Ovary (tissue), 7 donors: ENCODE measurements at regions not wholly inside any gene's neighbourhood (a gene's known extent, or its start where the extent isn't known, plus 50 kb on each side); places are given as distances from the start of the nearest gene placed in this dataset.

Experiments
- DNase-seq, 5 donors: peaks; one replicate each; pipeline ENCODE4 v3.0.0-alpha.2; 2019 to 2020
- H3K27ac ChIP-seq, 2 donors: fragments of 200-600 bp; one replicate each; pipeline versions ENCODE4 v1.5.1 to v1.8.0; 2019 to 2022
- H3K27me3 ChIP-seq: fragments of 200-600 bp; one replicate; pipeline ENCODE4 v1.8.0; 2022
- H3K36me3 ChIP-seq: fragments of 200-600 bp; sonication (generic); one replicate; pipeline ENCODE4 v1.5.1; 2019
- H3K4me1 ChIP-seq: one replicate; pipeline ENCODE4 v1.8.1; 2013; ENCODE audit warnings: mild to moderate bottlenecking, moderate library complexity; ENCODE audit not compliant: insufficient read depth
- H3K4me3 ChIP-seq: fragments of 200-600 bp; sonication (generic); one replicate; pipeline ENCODE4 v1.5.1; 2017
- H3K9me3 ChIP-seq, 2 donors: fragments of 200-600 bp in 1 of 2; sonication (generic) in 1 of 2; one replicate each; pipeline versions ENCODE4 v1.5.1 to v1.8.1; 2013 to 2019; ENCODE audit warnings: mild to moderate bottlenecking in 1 of 2, moderate library complexity in 1 of 2
- CTCF ChIP-seq, 3 donors: fragments of 450-650 bp in 2 of 3; fragments of 200-600 bp in 1 of 3; IDR thresholded peaks; one replicate each; pipeline versions ENCODE4 v1.5.1 to v1.8.0; 2016 to 2022; ENCODE audit warnings: antibody characterized with exemption in 3 of 3, mild to moderate bottlenecking in 1 of 3
- EP300 ChIP-seq: sonication (generic); formaldehyde crosslinking; IDR thresholded peaks from one replicate; pipeline ENCODE4 v1.6.1; 2017; ENCODE audit warnings: antibody characterized with exemption
- POLR2A ChIP-seq: fragments of 450-650 bp; IDR thresholded peaks from one replicate; pipeline ENCODE4 v1.6.1; 2017; ENCODE audit warnings: antibody characterized with exemption, mild to moderate bottlenecking, moderate library complexity
- WGBS, 3 donors: extraction: QIAGEN DNeasy Blood & Tissue Kit in 1 of 3; methylation state at CpG; one replicate each; pipeline versions ENCODE4 v1.1.5 to v1.1.7; 2013 to 2017; 5-methylcytosine and 5-hydroxymethylcytosine counted together
- intact Hi-C, 4 donors: fragments of 100-400 bp; cut with DNase I; formaldehyde crosslinking; loops; one replicate each; pipeline versions ENCODE4 v1.11.0 to v1.15.1; 2022 to 2023
- donor health status: DM: no; HTN: no; CAD: no; lungs with moderate emphysema.
- donor health status: DM: no; HTN: no; CAD: no.
- donor health status: Bipolar disorder and iron deficiency.
- donor health status: DM: no; HTN: no; CAD: no.
- donor health status: DM: yes; HTN: yes; CAD: no.

- Histone ChIP-seq H3K9me3 (no peaks in the 10 kb centered on the region), H3K36me3 (no peaks in the 10 kb centered on the region), H3K27me3 (no peaks in the 10 kb centered on the region), H3K4me3 (no peak overlapping the region), H3K4me1 (no peaks in the 10 kb centered on the region), H3K27ac (no peak overlapping the region)
- intact Hi-C loops: no loop called here
- DNase-seq: no peak
- 62 to 75% (median 71%) methylated on average over 1 of the region's 1 CpG for WGBS, 3 donors
- TF ChIP-seq POLR2A: no peak
- no peak for TF ChIP-seq CTCF (IDR thresholded peaks at IDR 0.05)
- no peak for TF ChIP-seq EP300
These were observed 110.0 kb upstream of the SLC35B3 start for GRCh38 chr6:8545336-8545735.

DNA sequence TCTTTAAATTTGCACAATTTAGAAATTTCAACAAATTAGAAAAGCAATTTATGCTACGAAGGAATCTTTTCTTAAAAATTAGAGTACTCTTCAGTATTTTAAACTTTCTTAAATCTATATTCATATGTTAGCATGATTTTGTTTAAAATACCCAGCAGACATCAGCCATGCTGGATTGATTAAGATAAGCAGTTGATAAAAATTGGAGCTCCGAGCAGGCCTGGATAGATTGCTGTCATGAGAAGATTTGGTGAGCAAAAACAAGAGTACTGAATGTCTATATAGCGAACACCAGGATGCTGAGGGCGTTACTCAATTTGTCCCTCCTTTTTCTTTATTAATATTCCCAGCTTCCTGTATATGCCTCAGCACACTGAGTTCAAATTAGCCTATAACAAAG lies 108.4 kb upstream of the SLC35B3 start:
- Histone ChIP-seq H3K27ac (no peak overlapping the region), H3K36me3 (no peaks in the 10 kb centered on the region), H3K27me3 (no peaks in the 10 kb centered on the region), H3K4me1 (no peaks in the 10 kb centered on the region), H3K9me3 (peaks cover 0 to 7% of the 10 kb centered on the region in 2 donors), H3K4me3 (no peak overlapping the region)
- intact Hi-C loops: no loop called here
- TF ChIP-seq CTCF (IDR thresholded peaks at IDR 0.05): no peak
- no peak for TF ChIP-seq POLR2A
- TF ChIP-seq EP300: no peak
- WGBS, 3 donors: 76 to 80% (median 78%) methylated on average over 4 of the region's 4 CpGs
- DNase-seq: no peak

DNA sequence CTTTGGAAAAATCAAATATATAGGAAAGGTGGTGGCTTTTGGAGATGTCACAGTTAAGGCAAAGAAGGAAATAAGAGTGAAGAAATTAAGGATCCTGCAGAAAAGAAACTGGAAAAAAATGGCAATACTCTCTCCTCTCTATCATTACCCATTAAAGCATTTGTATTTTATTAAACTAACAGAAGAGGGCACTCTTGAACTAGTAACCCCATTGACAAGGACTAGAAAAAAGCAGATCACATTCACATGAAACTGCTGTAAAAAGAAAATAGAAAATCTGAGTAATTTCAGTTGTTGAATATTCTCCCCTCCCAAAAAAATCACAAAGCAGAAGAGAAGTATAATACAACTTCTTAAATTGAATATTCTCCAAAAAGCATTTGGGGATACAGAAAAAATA lies 104.1 kb upstream of the SLC35B3 start:
- no peaks in the 10 kb centered on the region for H3K4me1 ChIP-seq
- H3K4me3 ChIP-seq: no peak overlapping the region
- peaks cover 0 to 7% of the 10 kb centered on the region in 2 donors for H3K9me3 ChIP-seq
- H3K27ac ChIP-seq: no peak overlapping the region
- DNase-seq: no peak
- H3K36me3 ChIP-seq: no peaks in the 10 kb centered on the region
- intact Hi-C loops: no loop called here
- TF ChIP-seq EP300: no peak
- TF ChIP-seq CTCF (IDR thresholded peaks at IDR 0.05): no peak
- TF ChIP-seq POLR2A: no peak
- no peaks in the 10 kb centered on the region for H3K27me3 ChIP-seq

GRCh38 chr6:8536122-8536521 lies 100.8 kb upstream of the SLC35B3 start:
- no peak overlapping the region for H3K4me3 ChIP-seq
- 55 to 90% (median 72%) methylated on average over 3 of the region's 3 CpGs for WGBS, 3 donors
- H3K27ac ChIP-seq: no peak overlapping the region
- H3K9me3 ChIP-seq: peaks cover 0 to 7% of the 10 kb centered on the region in 2 donors
- H3K36me3 ChIP-seq: no peaks in the 10 kb centered on the region
- no peak for DNase-seq
- no peak for TF ChIP-seq EP300
- no peak for TF ChIP-seq CTCF (IDR thresholded peaks at IDR 0.05)
- no peak for TF ChIP-seq POLR2A
- no peaks in the 10 kb centered on the region for H3K27me3 ChIP-seq
- no peaks in the 10 kb centered on the region for H3K4me1 ChIP-seq
- intact Hi-C loops: no loop called here

GRCh38 chr6:8535519-8535918 lies 100.2 kb upstream of the SLC35B3 start:
- no peak for DNase-seq
- TF ChIP-seq CTCF (IDR thresholded peaks at IDR 0.05): no peak
- no peak for TF ChIP-seq POLR2A
- no peak for TF ChIP-seq EP300
- Histone ChIP-seq H3K4me1 (no peaks in the 10 kb centered on the region), H3K36me3 (no peaks in the 10 kb centered on the region), H3K4me3 (no peak overlapping the region), H3K9me3 (peaks cover 0 to 7% of the 10 kb centered on the region in 2 donors), H3K27ac (no peak overlapping the region), H3K27me3 (no peaks in the 10 kb centered on the region)
- 58 to 81% (median 70%) methylated on average over 3 of the region's 3 CpGs for WGBS, 3 donors
- intact Hi-C loops: no loop called here
